Immature natural killer cell (primary cell): ENCODE measurements at regions not wholly inside any gene's neighbourhood (a gene's known extent, or its start where the extent isn't known, plus 50 kb on each side); places are given as distances from the start of the nearest gene placed in this dataset.

Experiments used
- DNase-seq, 3 donors: peaks; one replicate each; pipeline ENCODE4 v3.0.0; 2022; ENCODE audit warnings: mixed read lengths in 1 of 3
- H3K27ac Mint-ChIP-seq, 6 donors: one replicate each; pipeline ENCODE4 v1.8.0; 2020; ENCODE audit warnings: mixed read lengths in 6 of 6, mild to moderate bottlenecking in 5 of 6, inconsistent platforms in 4 of 6, moderate library complexity in 3 of 6
- H3K27me3 Mint-ChIP-seq, 3 donors: one replicate each; pipeline ENCODE4 v1.8.0; 2020 to 2021; ENCODE audit warnings: low read depth in 3 of 3, mild to moderate bottlenecking in 3 of 3, mixed read lengths in 3 of 3, moderate library complexity in 3 of 3, inconsistent platforms in 1 of 3
- H3K36me3 Mint-ChIP-seq, 3 donors: one replicate each; pipeline ENCODE4 v1.8.0; 2020; ENCODE audit warnings: mixed read lengths in 3 of 3, inconsistent platforms in 2 of 3, mild to moderate bottlenecking in 2 of 3
- H3K4me1 Mint-ChIP-seq, 2 donors: one replicate each; pipeline ENCODE4 v1.8.0; 2020; ENCODE audit warnings: inconsistent platforms in 2 of 2, mild to moderate bottlenecking in 2 of 2, mixed read lengths in 2 of 2, moderate library complexity in 1 of 2
- H3K4me3 Mint-ChIP-seq, 5 donors: one replicate each; pipeline ENCODE4 v1.8.0; 2020; ENCODE audit warnings: mild to moderate bottlenecking in 5 of 5, mixed read lengths in 5 of 5, inconsistent platforms in 3 of 5, moderate library complexity in 3 of 5
- H3K9me3 Mint-ChIP-seq, 6 donors: one replicate each; pipeline ENCODE4 v1.8.0; 2020; ENCODE audit warnings: mild to moderate bottlenecking in 6 of 6, mixed read lengths in 6 of 6, inconsistent platforms in 4 of 6, moderate library complexity in 3 of 6

GRCh38 chr5:116751684-116752083 lies 177.1 kb upstream of the SEMA6A start:
- no peak overlapping the region for H3K4me3 Mint-ChIP-seq
- H3K36me3 Mint-ChIP-seq = no peaks in the 10 kb centered on the region
- no peaks in the 10 kb centered on the region for H3K27me3 Mint-ChIP-seq
- H3K9me3 Mint-ChIP-seq = peaks cover 0 to 5% (median 0%) of the 10 kb centered on the region in 6 donors
- no peak overlapping the region for H3K27ac Mint-ChIP-seq
- no peak for DNase-seq
- H3K4me1 Mint-ChIP-seq = no peaks in the 10 kb centered on the region

- H3K4me1 Mint-ChIP-seq = no peaks in the 10 kb centered on the region
- H3K4me3 Mint-ChIP-seq = no peak overlapping the region
- H3K27me3 Mint-ChIP-seq = no peaks in the 10 kb centered on the region
- H3K36me3 Mint-ChIP-seq = no peaks in the 10 kb centered on the region
- DNase-seq = no peak
- H3K27ac Mint-ChIP-seq = no peak overlapping the region
- H3K9me3 Mint-ChIP-seq = peaks cover 0 to 5% (median 0%) of the 10 kb centered on the region in 6 donors
Measured at GRCh38 chr5:116750631-116751580, 176.3 kb upstream of the SEMA6A start.

- no peak overlapping the region for H3K4me3 Mint-ChIP-seq
- H3K36me3 Mint-ChIP-seq = no peaks in the 10 kb centered on the region
- H3K27me3 Mint-ChIP-seq = no peaks in the 10 kb centered on the region
- no peak overlapping the region for H3K27ac Mint-ChIP-seq
- DNase-seq = no peak
- H3K9me3 Mint-ChIP-seq = peaks cover 0 to 11% (median 0%) of the 10 kb centered on the region in 6 donors
- H3K4me1 Mint-ChIP-seq = no peaks in the 10 kb centered on the region
Measured at GRCh38 chr5:116747881-116748280, 173.3 kb upstream of the SEMA6A start.

GRCh38 chr5:116746668-116747067 lies 172.0 kb upstream of the SEMA6A start:
- Mint-ChIP-seq H3K4me3 (no peak overlapping the region), H3K9me3 (peaks cover 0 to 11% (median 1%) of the 10 kb centered on the region in 6 donors), H3K27me3 (no peaks in the 10 kb centered on the region), H3K36me3 (no peaks in the 10 kb centered on the region), H3K27ac (no peak overlapping the region), H3K4me1 (no peaks in the 10 kb centered on the region)
- DNase-seq = no peak

- no peaks in the 10 kb centered on the region for H3K36me3 Mint-ChIP-seq
- no peaks in the 10 kb centered on the region for H3K4me1 Mint-ChIP-seq
- peaks cover 0 to 11% (median 3%) of the 10 kb centered on the region in 6 donors for H3K9me3 Mint-ChIP-seq
- H3K27ac Mint-ChIP-seq = no peak overlapping the region
- H3K27me3 Mint-ChIP-seq = peaks cover 0 to 7% (median 0%) of the 10 kb centered on the region in 3 donors
- DNase-seq = no peak
- H3K4me3 Mint-ChIP-seq = no peak overlapping the region
Measured at GRCh38 chr5:116740771-116741170, 166.1 kb upstream of the SEMA6A start.

- no peak for DNase-seq
- no peak overlapping the region for H3K4me3 Mint-ChIP-seq
- H3K27me3 Mint-ChIP-seq = peaks cover 0 to 7% (median 0%) of the 10 kb centered on the region in 3 donors
- H3K36me3 Mint-ChIP-seq = no peaks in the 10 kb centered on the region
- no peaks in the 10 kb centered on the region for H3K4me1 Mint-ChIP-seq
- peaks cover 0 to 11% (median 3%) of the 10 kb centered on the region in 6 donors for H3K9me3 Mint-ChIP-seq
- H3K27ac Mint-ChIP-seq = no peak overlapping the region
Measured at GRCh38 chr5:116739571-116739970, 164.9 kb upstream of the SEMA6A start.

- no peak overlapping the region for H3K27ac Mint-ChIP-seq
Measured at GRCh38 chr5:116738615-116739261, 164.1 kb upstream of the SEMA6A start.

GRCh38 chr5:116738239-116738614 lies 163.6 kb upstream of the SEMA6A start:
- Mint-ChIP-seq H3K36me3 (no peaks in the 10 kb centered on the region), H3K4me3 (no peak overlapping the region), H3K27ac (no peak overlapping the region), H3K4me1 (no peaks in the 10 kb centered on the region), H3K9me3 (peaks cover 0 to 5% (median 0%) of the 10 kb centered on the region in 6 donors), H3K27me3 (peaks cover 0 to 7% (median 0%) of the 10 kb centered on the region in 3 donors)
- no peak for DNase-seq

More at GRCh38 chr5:116738615-116739261, 164.1 kb upstream of the SEMA6A start:
- peaks cover 0 to 7% (median 0%) of the 10 kb centered on the region in 3 donors for H3K27me3 Mint-ChIP-seq
- peaks cover 0 to 5% (median 2%) of the 10 kb centered on the region in 6 donors for H3K9me3 Mint-ChIP-seq
- no peak for DNase-seq
- H3K4me1 Mint-ChIP-seq = no peaks in the 10 kb centered on the region
- no peak overlapping the region for H3K4me3 Mint-ChIP-seq
- no peaks in the 10 kb centered on the region for H3K36me3 Mint-ChIP-seq

- peaks cover 0 to 5% (median 0%) of the 10 kb centered on the region in 6 donors for H3K9me3 Mint-ChIP-seq
- H3K4me1 Mint-ChIP-seq = no peaks in the 10 kb centered on the region
- H3K36me3 Mint-ChIP-seq = no peaks in the 10 kb centered on the region
- no peak overlapping the region for H3K4me3 Mint-ChIP-seq
- DNase-seq = no peak
- peaks cover 0 to 7% (median 0%) of the 10 kb centered on the region in 3 donors for H3K27me3 Mint-ChIP-seq
- H3K27ac Mint-ChIP-seq = no peak overlapping the region
Measured at GRCh38 chr5:116736671-116737070, 162.0 kb upstream of the SEMA6A start.

GRCh38 chr5:116733991-116734975 lies 159.7 kb upstream of the SEMA6A start:
- Mint-ChIP-seq H3K36me3 (no peaks in the 10 kb centered on the region), H3K9me3 (peaks cover 0 to under 1% (median 0%) of the 10 kb centered on the region in 6 donors)

GRCh38 chr5:116732591-116732990 lies 158.0 kb upstream of the SEMA6A start:
- Mint-ChIP-seq H3K27me3 (peaks cover 0 to 1% (median 0%) of the 10 kb centered on the region in 3 donors), H3K27ac (no peak overlapping the region), H3K36me3 (no peaks in the 10 kb centered on the region)

More at GRCh38 chr5:116733991-116734975, 159.7 kb upstream of the SEMA6A start:
- no peak overlapping the region for H3K4me3 Mint-ChIP-seq
- no peaks in the 10 kb centered on the region for H3K4me1 Mint-ChIP-seq
- no peak for DNase-seq
- peaks cover 0 to 7% (median 0%) of the 10 kb centered on the region in 3 donors for H3K27me3 Mint-ChIP-seq
- no peak overlapping the region for H3K27ac Mint-ChIP-seq

GRCh38 chr5:116731432-116731831 lies 156.8 kb upstream of the SEMA6A start:
- Mint-ChIP-seq H3K4me3 (no peak overlapping the region), H3K36me3 (no peaks in the 10 kb centered on the region), H3K9me3 (peaks cover 0 to 2% (median 0%) of the 10 kb centered on the region in 6 donors), H3K4me1 (no peaks in the 10 kb centered on the region), H3K27me3 (peaks cover 0 to 6% (median 1%) of the 10 kb centered on the region in 3 donors), H3K27ac (no peak overlapping the region)
- no peak for DNase-seq

More at GRCh38 chr5:116732591-116732990, 158.0 kb upstream of the SEMA6A start:
- no peak for DNase-seq
- no peaks in the 10 kb centered on the region for H3K4me1 Mint-ChIP-seq
- no peaks in the 10 kb centered on the region for H3K9me3 Mint-ChIP-seq
- H3K4me3 Mint-ChIP-seq = no peak overlapping the region

GRCh38 chr5:116730706-116731105 lies 156.1 kb upstream of the SEMA6A start:
- DNase-seq = no peak
- Mint-ChIP-seq H3K4me1 (no peaks in the 10 kb centered on the region), H3K27me3 (peaks cover 0 to 6% (median 1%) of the 10 kb centered on the region in 3 donors), H3K9me3 (peaks cover 0 to 2% (median 0%) of the 10 kb centered on the region in 6 donors), H3K27ac (no peak overlapping the region), H3K36me3 (no peaks in the 10 kb centered on the region), H3K4me3 (no peak overlapping the region)
